ENCODE measurements at regions not wholly inside any gene's neighbourhood (a gene's known extent, or its start where the extent isn't known, plus 50 kb on each side); places are given as distances from the start of the nearest gene placed in this dataset.
A peak's percentile ranks its signal among the peaks of the same experiment; 100 is the strongest.
"Not testable (repeated sequence)": the region's sequence is repeated elsewhere in the genome, so short reads cannot be mapped to it uniquely, and the experiment has no call there.

GRCh38 chr4:167890226-167890625 lies 202.1 kb upstream of the ANXA10 start:
- no peaks in the 10 kb centered on the region for H3K36me3 ChIP-seq (ENCODE audit: control insufficient read depth, insufficient read depth, low read length)
- no peak for DNase-seq
- no peaks in the 10 kb centered on the region; the same call in 1 of the 2 replicates for H3K9me3 ChIP-seq
- no peaks in the 10 kb centered on the region for H3K27me3 Mint-ChIP-seq (ENCODE audit: insufficient read depth, unreplicated experiment)
- H3K27me3 ChIP-seq (replicated peaks; ENCODE audit: control insufficient read depth, insufficient read depth, low read length), result no peaks in the 10 kb centered on the region
- H3K4me1 Mint-ChIP-seq (ENCODE audit: low read depth, unreplicated experiment), result no peaks in the 10 kb centered on the region
- H3K9me3 Mint-ChIP-seq (ENCODE audit: unreplicated experiment), result peaks cover 20% of the 10 kb centered on the region
- no peak overlapping the region for H3K27ac Mint-ChIP-seq (ENCODE audit: unreplicated experiment)
- POLR2A ChIA-PET, result no interaction called here
- CTCF ChIA-PET, result no interaction called here
- no peak overlapping the region for H3K4me3 ChIP-seq (ENCODE audit: low read depth, low read length)
- no TSS peak for BruUV-seq (replicated peaks)
- no peak for TF ChIP-seq CTCF (IDR thresholded peaks at IDR 0.05; ENCODE audit: insufficient read depth in 1 of 2, low read depth in 1 of 2, low read length in 1 of 2, severe bottlenecking in 1 of 2, unreplicated experiment in 1 of 2)
- no peaks in the 10 kb centered on the region for H3K36me3 Mint-ChIP-seq (ENCODE audit: insufficient read depth, unreplicated experiment)
- H3K4me1 ChIP-seq, result no peaks in the 10 kb centered on the region
- intact Hi-C loops (cut with micrococcal nuclease; ENCODE audit: unreplicated experiment), result no loop called here
- H3K4me3 Mint-ChIP-seq (ENCODE audit: unreplicated experiment), result no peak overlapping the region

- Histone ChIP-seq H3K4me1 (peaks cover 11% of the 10 kb centered on the region), H3K27me3 (replicated peaks; ENCODE audit: control insufficient read depth, insufficient read depth, low read length) (no peaks in the 10 kb centered on the region), H3K4me3 (ENCODE audit: low read depth, low read length) (no peak overlapping the region), H3K36me3 (ENCODE audit: control insufficient read depth, insufficient read depth, low read length) (no peaks in the 10 kb centered on the region), H3K9me3 (no peaks in the 10 kb centered on the region)
- CTCF ChIA-PET, result no interaction called here
- Mint-ChIP-seq H3K27me3 (ENCODE audit: insufficient read depth, unreplicated experiment) (no peaks in the 10 kb centered on the region), H3K9me3 (ENCODE audit: unreplicated experiment) (peaks cover 13% of the 10 kb centered on the region), H3K4me3 (ENCODE audit: unreplicated experiment) (no peak overlapping the region), H3K27ac (ENCODE audit: unreplicated experiment) (no peak overlapping the region), H3K36me3 (ENCODE audit: insufficient read depth, unreplicated experiment) (no peaks in the 10 kb centered on the region), H3K4me1 (ENCODE audit: low read depth, unreplicated experiment) (no peaks in the 10 kb centered on the region)
- no peak for DNase-seq
- intact Hi-C loops (cut with micrococcal nuclease; ENCODE audit: unreplicated experiment), result no loop called here
- POLR2A ChIA-PET, result no interaction called here
- no TSS peak for BruUV-seq (replicated peaks)
- TF ChIP-seq CTCF (IDR thresholded peaks at IDR 0.05; ENCODE audit: insufficient read depth in 1 of 2, low read depth in 1 of 2, low read length in 1 of 2, severe bottlenecking in 1 of 2, unreplicated experiment in 1 of 2), result no peak
These were observed 198.8 kb upstream of the ANXA10 start for GRCh38 chr4:167893531-167893930.

- H3K4me1 ChIP-seq, result peaks cover 11% of the 10 kb centered on the region
- POLR2A ChIA-PET; CTCF ChIA-PET; H3K36me3 ChIP-seq (ENCODE audit: control insufficient read depth, insufficient read depth, low read length); H3K27me3 ChIP-seq (replicated peaks; ENCODE audit: control insufficient read depth, insufficient read depth, low read length); H3K4me1 Mint-ChIP-seq (ENCODE audit: low read depth, unreplicated experiment); DNase-seq; H3K27me3 Mint-ChIP-seq (ENCODE audit: insufficient read depth, unreplicated experiment); H3K4me3 Mint-ChIP-seq (ENCODE audit: unreplicated experiment); H3K36me3 Mint-ChIP-seq (ENCODE audit: insufficient read depth, unreplicated experiment); H3K9me3 ChIP-seq; BruUV-seq (replicated peaks); H3K4me3 ChIP-seq (ENCODE audit: low read depth, low read length): not testable (repeated sequence)
- Mint-ChIP-seq H3K27ac (ENCODE audit: unreplicated experiment) (peak overlapping the region; percentile 53), H3K9me3 (ENCODE audit: unreplicated experiment) (peaks cover 20% of the 10 kb centered on the region)
- intact Hi-C loops (cut with micrococcal nuclease; ENCODE audit: unreplicated experiment), result loop anchor here (5.0 kb wide), 1 partner anchor 181 kb away; no protein-coding TSS in a partner anchor
These were observed 196.1 kb upstream of the ANXA10 start for GRCh38 chr4:167896260-167896659.

- ChIA-PET POLR2A (no interaction called here), CTCF (no interaction called here)
- H3K27ac Mint-ChIP-seq (ENCODE audit: unreplicated experiment), result peak overlapping the region; percentile 53
- TF ChIP-seq CTCF (IDR thresholded peaks at IDR 0.05; ENCODE audit: insufficient read depth in 1 of 2, low read depth in 1 of 2, low read length in 1 of 2, severe bottlenecking in 1 of 2, unreplicated experiment in 1 of 2), result no peak
- intact Hi-C loops (cut with micrococcal nuclease; ENCODE audit: unreplicated experiment), result loop anchor here (5.0 kb wide), 1 partner anchor 180 kb away; no protein-coding TSS in a partner anchor
- no TSS peak for BruUV-seq (replicated peaks)
- H3K4me1 Mint-ChIP-seq (ENCODE audit: low read depth, unreplicated experiment), result no peaks in the 10 kb centered on the region
- no peaks in the 10 kb centered on the region for H3K27me3 ChIP-seq (replicated peaks; ENCODE audit: control insufficient read depth, insufficient read depth, low read length)
- no peaks in the 10 kb centered on the region for H3K36me3 ChIP-seq (ENCODE audit: control insufficient read depth, insufficient read depth, low read length)
- no peak overlapping the region for H3K4me3 ChIP-seq (ENCODE audit: low read depth, low read length)
- H3K36me3 Mint-ChIP-seq (ENCODE audit: insufficient read depth, unreplicated experiment), result no peaks in the 10 kb centered on the region
- no peaks in the 10 kb centered on the region for H3K9me3 ChIP-seq
- H3K4me1 ChIP-seq, result peaks cover 11% of the 10 kb centered on the region
- peaks cover 20% of the 10 kb centered on the region for H3K9me3 Mint-ChIP-seq (ENCODE audit: unreplicated experiment)
- H3K4me3 Mint-ChIP-seq (ENCODE audit: unreplicated experiment), result no peak overlapping the region
- no peaks in the 10 kb centered on the region for H3K27me3 Mint-ChIP-seq (ENCODE audit: insufficient read depth, unreplicated experiment)
- DNase-seq, result peak; percentile 54 to 89
These were observed 195.2 kb upstream of the ANXA10 start for GRCh38 chr4:167897116-167897515.

Measured in Caco-2 (cell line).